OCI-LY7 (cell line): ENCODE measurements at regions not wholly inside any gene's neighbourhood (a gene's known extent, or its start where the extent isn't known, plus 50 kb on each side); places are given as distances from the start of the nearest gene placed in this dataset.

Experiments used
- CTCF ChIP-seq: fragments of 200-600 bp; sonication (generic); conservative IDR thresholded peaks from 2 replicates; pipeline ENCODE4 v1.5.1; 2014; ENCODE audit warnings: mild to moderate bottlenecking, antibody characterized with exemption, low read length, moderate library complexity, mixed read lengths
- EZH2phosphoT487 ChIP-seq: fragments of 200-600 bp; sonication (generic); IDR thresholded peaks from 2 replicates; pipeline ENCODE4 v1.6.1; 2018; ENCODE audit warnings: low read depth, borderline replicate concordance, mild to moderate bottlenecking, mixed run types, antibody characterized with exemption, low read length, moderate library complexity, mixed read lengths

- no peak for TF ChIP-seq CTCF
- no peak for TF ChIP-seq EZH2phosphoT487
Observed at GRCh38 chr1:87200875-87201638, 127.6 kb upstream of the LMO4 start.
